Endothelial cell of umbilical vein (primary cell): ENCODE measurements at regions not wholly inside any gene's neighbourhood (a gene's known extent, or its start where the extent isn't known, plus 50 kb on each side); places are given as distances from the start of the nearest gene placed in this dataset.

Experiments used
- JUN ChIP-seq: IDR thresholded peaks from 2 replicates; pipeline ENCODE4 v1.6.1; 2011; ENCODE audit warnings: borderline replicate concordance, low read depth; ENCODE audit not compliant: insufficient read length, insufficient read depth
- MYC ChIP-seq: IDR thresholded peaks from one replicate; pipeline ENCODE4 v1.6.1; 2011; ENCODE audit warnings: mild to moderate bottlenecking, low read depth, low read length
- POLR2A ChIP-seq: IDR thresholded peaks from 2 replicates; pipeline ENCODE4 v1.6.1; 2012; ENCODE audit warnings: low read depth, mild to moderate bottlenecking, control low read depth, low read length
- TF ChIP-seq, protein P1 (sequence below), 2 donors: IDR thresholded peaks; 1 replicate in 1 of 2; 2 replicates in 1 of 2; pipeline ENCODE4 v1.5.1; 2011; ENCODE audit warnings: low read length in 2 of 2, mild to moderate bottlenecking in 2 of 2, moderate library complexity in 2 of 2, control low read depth in 1 of 2, inconsistent platforms in 1 of 2, low read depth in 1 of 2; ENCODE audit not compliant: insufficient read depth in 1 of 2; ENCODE audit errors: extremely low read depth in 1 of 2
- TF ChIP-seq, protein P2 (sequence below): IDR thresholded peaks from 2 replicates; pipeline ENCODE4 v1.6.1; 2011; ENCODE audit not compliant: insufficient read depth, insufficient read length

- TF ChIP-seq, protein P1, sequence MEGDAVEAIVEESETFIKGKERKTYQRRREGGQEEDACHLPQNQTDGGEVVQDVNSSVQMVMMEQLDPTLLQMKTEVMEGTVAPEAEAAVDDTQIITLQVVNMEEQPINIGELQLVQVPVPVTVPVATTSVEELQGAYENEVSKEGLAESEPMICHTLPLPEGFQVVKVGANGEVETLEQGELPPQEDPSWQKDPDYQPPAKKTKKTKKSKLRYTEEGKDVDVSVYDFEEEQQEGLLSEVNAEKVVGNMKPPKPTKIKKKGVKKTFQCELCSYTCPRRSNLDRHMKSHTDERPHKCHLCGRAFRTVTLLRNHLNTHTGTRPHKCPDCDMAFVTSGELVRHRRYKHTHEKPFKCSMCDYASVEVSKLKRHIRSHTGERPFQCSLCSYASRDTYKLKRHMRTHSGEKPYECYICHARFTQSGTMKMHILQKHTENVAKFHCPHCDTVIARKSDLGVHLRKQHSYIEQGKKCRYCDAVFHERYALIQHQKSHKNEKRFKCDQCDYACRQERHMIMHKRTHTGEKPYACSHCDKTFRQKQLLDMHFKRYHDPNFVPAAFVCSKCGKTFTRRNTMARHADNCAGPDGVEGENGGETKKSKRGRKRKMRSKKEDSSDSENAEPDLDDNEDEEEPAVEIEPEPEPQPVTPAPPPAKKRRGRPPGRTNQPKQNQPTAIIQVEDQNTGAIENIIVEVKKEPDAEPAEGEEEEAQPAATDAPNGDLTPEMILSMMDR (IDR thresholded peaks at IDR 0.05; ENCODE audit: extremely low read depth in 1 of 2, insufficient read depth in 1 of 2, low read depth in 1 of 2, low read length in 2 of 2) = no peak
- no peak for TF ChIP-seq MYC
- no peak for TF ChIP-seq JUN
- TF ChIP-seq POLR2A = no peak
- TF ChIP-seq, protein P2, sequence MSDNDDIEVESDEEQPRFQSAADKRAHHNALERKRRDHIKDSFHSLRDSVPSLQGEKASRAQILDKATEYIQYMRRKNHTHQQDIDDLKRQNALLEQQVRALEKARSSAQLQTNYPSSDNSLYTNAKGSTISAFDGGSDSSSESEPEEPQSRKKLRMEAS = no peak
Observed at GRCh38 chr14:26685401-26685800, 87.6 kb upstream of the NOVA1 start.
